ENCODE measurements at regions not wholly inside any gene's neighbourhood (a gene's known extent, or its start where the extent isn't known, plus 50 kb on each side); places are given as distances from the start of the nearest gene placed in this dataset.
"Not testable (repeated sequence)": the region's sequence is repeated elsewhere in the genome, so short reads cannot be mapped to it uniquely, and the experiment has no call there.

GRCh38 chr3:101913168-101913567 is 63.9 kb downstream of the NFKBIZ start:
- Histone ChIP-seq H3K9me3 (no peaks in the 10 kb centered on the region), H3K27ac (no peak overlapping the region), H3K36me3 (no peaks in the 10 kb centered on the region), H3K4me3 (no peak overlapping the region), H3K4me1 (no peaks in the 10 kb centered on the region), H3K27me3 (no peaks in the 10 kb centered on the region)
- DNase-seq, result no peak
- no peak for TF ChIP-seq POLR2A (IDR thresholded peaks at IDR 0.05)
- no peak for TF ChIP-seq CTCF (IDR thresholded peaks at IDR 0.05)

- H3K36me3 ChIP-seq, H3K4me3 ChIP-seq, H3K9me3 ChIP-seq, H3K27ac ChIP-seq, H3K27me3 ChIP-seq, H3K4me1 ChIP-seq, DNase-seq: not testable (repeated sequence)
Measured at GRCh38 chr3:101917761-101918160, 68.4 kb downstream of the NFKBIZ start.

- not testable (repeated sequence) for H3K27ac ChIP-seq, H3K9me3 ChIP-seq, H3K36me3 ChIP-seq, H3K4me3 ChIP-seq, DNase-seq, H3K4me1 ChIP-seq, H3K27me3 ChIP-seq
Measured at GRCh38 chr3:101922151-101922725, 72.9 kb downstream of the NFKBIZ start.

GRCh38 chr3:101924621-101925020 is 75.3 kb downstream of the NFKBIZ start:
- not testable (repeated sequence) for H3K4me3 ChIP-seq, H3K9me3 ChIP-seq, H3K27me3 ChIP-seq, H3K27ac ChIP-seq, H3K4me1 ChIP-seq, H3K36me3 ChIP-seq
- peak in 1 of 3 donors; percentile 42 for DNase-seq

GRCh38 chr3:101925124-101925523 is 75.8 kb downstream of the NFKBIZ start:
- not testable (repeated sequence) for H3K27ac ChIP-seq, DNase-seq, H3K27me3 ChIP-seq, H3K9me3 ChIP-seq, H3K4me3 ChIP-seq, H3K36me3 ChIP-seq, H3K4me1 ChIP-seq

GRCh38 chr3:101925564-101925963 is 76.2 kb downstream of the NFKBIZ start:
- DNase-seq, result no peak
- Histone ChIP-seq H3K4me3 (no peak overlapping the region), H3K27ac (no peak overlapping the region), H3K4me1 (no peaks in the 10 kb centered on the region), H3K36me3 (no peaks in the 10 kb centered on the region), H3K9me3 (no peaks in the 10 kb centered on the region), H3K27me3 (no peaks in the 10 kb centered on the region)
- no peak for TF ChIP-seq POLR2A (IDR thresholded peaks at IDR 0.05)
- no peak for TF ChIP-seq CTCF (IDR thresholded peaks at IDR 0.05)

- Histone ChIP-seq H3K27ac (no peak overlapping the region), H3K9me3 (no peaks in the 10 kb centered on the region), H3K36me3 (no peaks in the 10 kb centered on the region), H3K4me3 (no peak overlapping the region), H3K27me3 (no peaks in the 10 kb centered on the region), H3K4me1 (no peaks in the 10 kb centered on the region)
- DNase-seq, result no peak
- no peak for TF ChIP-seq POLR2A (IDR thresholded peaks at IDR 0.05)
Measured at GRCh38 chr3:101926594-101927105, 77.3 kb downstream of the NFKBIZ start.

- Histone ChIP-seq H3K9me3 (no peaks in the 10 kb centered on the region), H3K27me3 (no peaks in the 10 kb centered on the region), H3K4me3 (no peak overlapping the region), H3K27ac (no peak overlapping the region), H3K4me1 (no peaks in the 10 kb centered on the region), H3K36me3 (no peaks in the 10 kb centered on the region)
- TF ChIP-seq CTCF (IDR thresholded peaks at IDR 0.05) (no peak), POLR2A (IDR thresholded peaks at IDR 0.05) (no peak)
- no peak for DNase-seq
Measured at GRCh38 chr3:101928890-101929289, 79.6 kb downstream of the NFKBIZ start.

All from Peyer's patch (tissue), 4 donors.